Stimulated activated naive B cell treated with anti-CD40 and anti-IgM and Interleukin-4, amounts not matched to agents 10 μg/mL and 1 μg/mL and 100 μg/mL, for 72 hours (primary cell): ENCODE measurements at regions not wholly inside any gene's neighbourhood (a gene's known extent, or its start where the extent isn't known, plus 50 kb on each side); places are given as distances from the start of the nearest gene placed in this dataset.

ENCODE experiments used
- ATAC-seq, 2 donors: fragments of 150-1000 bp; cut with Tn5 transposase; replicated peaks; 2 replicates each; pipeline ENCODE4 v1.10.0; 2021; ENCODE audit warnings: moderate library complexity in 1 of 2
- DNase-seq: peaks from one replicate; pipeline ENCODE4 v3.0.0; 2021
- H3K27ac Mint-ChIP-seq: one replicate; pipeline ENCODE4 v1.8.0; 2022; ENCODE audit warnings: mild to moderate bottlenecking, mixed read lengths
- H3K27me3 Mint-ChIP-seq, 2 donors: one replicate each; pipeline ENCODE4 v1.8.0; 2022; ENCODE audit warnings: mixed read lengths in 2 of 2
- H3K36me3 Mint-ChIP-seq, 2 donors: one replicate each; pipeline ENCODE4 v1.8.0; 2022; ENCODE audit warnings: mixed read lengths in 2 of 2, mild to moderate bottlenecking in 1 of 2
- H3K4me1 Mint-ChIP-seq, 2 donors: one replicate each; pipeline ENCODE4 v1.8.0; 2022; ENCODE audit warnings: mixed read lengths in 2 of 2, mild to moderate bottlenecking in 1 of 2
- H3K4me3 Mint-ChIP-seq, 2 donors: one replicate each; pipeline ENCODE4 v1.8.0; 2022; ENCODE audit warnings: mild to moderate bottlenecking in 2 of 2, mixed read lengths in 2 of 2, moderate library complexity in 1 of 2
- H3K9me3 Mint-ChIP-seq, 2 donors: one replicate each; pipeline ENCODE4 v1.8.0; 2022; ENCODE audit warnings: mixed read lengths in 2 of 2, mild to moderate bottlenecking in 1 of 2

- Mint-ChIP-seq H3K27me3 (no peaks in the 10 kb centered on the region), H3K4me1 (no peaks in the 10 kb centered on the region), H3K4me3 (no peak overlapping the region), H3K27ac (no peak overlapping the region), H3K9me3 (no peaks in the 10 kb centered on the region), H3K36me3 (no peaks in the 10 kb centered on the region)
- DNase-seq = no peak
- ATAC-seq = no peak
Measured at GRCh38 chrX:10922835-10923234, 188.3 kb upstream of the HCCS start.

- Mint-ChIP-seq H3K27ac (no peak overlapping the region), H3K4me1 (no peaks in the 10 kb centered on the region), H3K36me3 (no peaks in the 10 kb centered on the region), H3K9me3 (peaks cover 0 to 2% of the 10 kb centered on the region in 2 donors), H3K27me3 (no peaks in the 10 kb centered on the region), H3K4me3 (no peak overlapping the region)
- ATAC-seq = no peak
- no peak for DNase-seq
Measured at GRCh38 chrX:10923466-10923865, 187.7 kb upstream of the HCCS start.

GRCh38 chrX:10926404-10926803 is 184.7 kb upstream of the HCCS start:
- no peak for DNase-seq
- no peaks in the 10 kb centered on the region for H3K4me1 Mint-ChIP-seq
- no peak overlapping the region for H3K27ac Mint-ChIP-seq
- no peaks in the 10 kb centered on the region for H3K36me3 Mint-ChIP-seq
- no peaks in the 10 kb centered on the region for H3K27me3 Mint-ChIP-seq
- H3K4me3 Mint-ChIP-seq = no peak overlapping the region
- H3K9me3 Mint-ChIP-seq = peaks cover 0 to 2% of the 10 kb centered on the region in 2 donors
- ATAC-seq = no peak

GRCh38 chrX:10926891-10927290 is 184.2 kb upstream of the HCCS start:
- DNase-seq (no peak), ATAC-seq (no peak)
- Mint-ChIP-seq H3K27me3 (no peaks in the 10 kb centered on the region), H3K27ac (no peak overlapping the region), H3K4me3 (no peak overlapping the region), H3K9me3 (peaks cover 0 to 2% of the 10 kb centered on the region in 2 donors), H3K36me3 (no peaks in the 10 kb centered on the region), H3K4me1 (no peaks in the 10 kb centered on the region)

GRCh38 chrX:10929747-10930146 is 181.4 kb upstream of the HCCS start:
- H3K36me3 Mint-ChIP-seq = no peaks in the 10 kb centered on the region
- ATAC-seq (no peak), DNase-seq (no peak)
- H3K4me3 Mint-ChIP-seq = no peak overlapping the region
- peaks cover 0 to 2% of the 10 kb centered on the region in 2 donors for H3K9me3 Mint-ChIP-seq
- no peaks in the 10 kb centered on the region for H3K4me1 Mint-ChIP-seq
- H3K27ac Mint-ChIP-seq = no peak overlapping the region
- no peaks in the 10 kb centered on the region for H3K27me3 Mint-ChIP-seq

GRCh38 chrX:10930151-10930550 is 181.0 kb upstream of the HCCS start:
- ATAC-seq = no peak
- no peak for DNase-seq
- no peak overlapping the region for H3K27ac Mint-ChIP-seq
- H3K27me3 Mint-ChIP-seq = no peaks in the 10 kb centered on the region
- no peak overlapping the region for H3K4me3 Mint-ChIP-seq
- peaks cover 0 to 2% of the 10 kb centered on the region in 2 donors for H3K9me3 Mint-ChIP-seq
- no peaks in the 10 kb centered on the region for H3K36me3 Mint-ChIP-seq
- no peaks in the 10 kb centered on the region for H3K4me1 Mint-ChIP-seq

- peaks cover 0 to 2% of the 10 kb centered on the region in 2 donors for H3K9me3 Mint-ChIP-seq
- ATAC-seq (no peak), DNase-seq (no peak)
- H3K27me3 Mint-ChIP-seq = no peaks in the 10 kb centered on the region
- H3K36me3 Mint-ChIP-seq = no peaks in the 10 kb centered on the region
- no peak overlapping the region for H3K27ac Mint-ChIP-seq
- H3K4me1 Mint-ChIP-seq = no peaks in the 10 kb centered on the region
- no peak overlapping the region for H3K4me3 Mint-ChIP-seq
Measured at GRCh38 chrX:10931976-10932375, 179.2 kb upstream of the HCCS start.

- H3K27ac Mint-ChIP-seq = no peak overlapping the region
- DNase-seq = no peak
- no peaks in the 10 kb centered on the region for H3K27me3 Mint-ChIP-seq
- H3K9me3 Mint-ChIP-seq = peaks cover 0 to 2% of the 10 kb centered on the region in 2 donors
- no peaks in the 10 kb centered on the region for H3K36me3 Mint-ChIP-seq
- H3K4me3 Mint-ChIP-seq = no peak overlapping the region
- no peaks in the 10 kb centered on the region for H3K4me1 Mint-ChIP-seq
- no peak for ATAC-seq
Measured at GRCh38 chrX:10932842-10933440, 178.2 kb upstream of the HCCS start.

- ATAC-seq (no peak), DNase-seq (no peak)
- Mint-ChIP-seq H3K4me3 (no peak overlapping the region), H3K4me1 (no peaks in the 10 kb centered on the region), H3K36me3 (no peaks in the 10 kb centered on the region), H3K27ac (no peak overlapping the region), H3K9me3 (peaks cover 0 to 4% of the 10 kb centered on the region in 2 donors), H3K27me3 (no peaks in the 10 kb centered on the region)
Measured at GRCh38 chrX:10935501-10935900, 175.6 kb upstream of the HCCS start.

- no peaks in the 10 kb centered on the region for H3K36me3 Mint-ChIP-seq
- ATAC-seq (no peak), DNase-seq (no peak)
- peaks cover 0 to 4% of the 10 kb centered on the region in 2 donors for H3K9me3 Mint-ChIP-seq
- no peak overlapping the region for H3K4me3 Mint-ChIP-seq
- no peaks in the 10 kb centered on the region for H3K4me1 Mint-ChIP-seq
- no peak overlapping the region for H3K27ac Mint-ChIP-seq
- H3K27me3 Mint-ChIP-seq = no peaks in the 10 kb centered on the region
Measured at GRCh38 chrX:10936976-10937375, 174.2 kb upstream of the HCCS start.

- no peak overlapping the region for H3K27ac Mint-ChIP-seq
- peaks cover 3 to 8% of the 10 kb centered on the region in 2 donors for H3K9me3 Mint-ChIP-seq
Measured at GRCh38 chrX:10938365-10938923, 172.7 kb upstream of the HCCS start.

GRCh38 chrX:10939424-10939823 is 171.7 kb upstream of the HCCS start:
- Mint-ChIP-seq H3K4me3 (no peak overlapping the region), H3K4me1 (no peaks in the 10 kb centered on the region), H3K27me3 (no peaks in the 10 kb centered on the region), H3K36me3 (no peaks in the 10 kb centered on the region), H3K9me3 (peaks cover 3 to 8% of the 10 kb centered on the region in 2 donors), H3K27ac (no peak overlapping the region)
- ATAC-seq (no peak), DNase-seq (no peak)

More at GRCh38 chrX:10938365-10938923, 172.7 kb upstream of the HCCS start:
- ATAC-seq = no peak
- Mint-ChIP-seq H3K27me3 (no peaks in the 10 kb centered on the region), H3K36me3 (no peaks in the 10 kb centered on the region), H3K4me1 (no peaks in the 10 kb centered on the region), H3K4me3 (no peak overlapping the region)
- no peak for DNase-seq

GRCh38 chrX:10944136-10944885 is 166.8 kb upstream of the HCCS start:
- ATAC-seq (no peak), DNase-seq (no peak)
- no peaks in the 10 kb centered on the region for H3K27me3 Mint-ChIP-seq

GRCh38 chrX:10945498-10945897 is 165.6 kb upstream of the HCCS start:
- DNase-seq = no peak
- no peak overlapping the region for H3K27ac Mint-ChIP-seq
- H3K4me3 Mint-ChIP-seq = no peak overlapping the region
- H3K27me3 Mint-ChIP-seq = no peaks in the 10 kb centered on the region
- no peaks in the 10 kb centered on the region for H3K36me3 Mint-ChIP-seq
- ATAC-seq = no peak
- peaks cover 3 to 10% of the 10 kb centered on the region in 2 donors for H3K9me3 Mint-ChIP-seq
- no peaks in the 10 kb centered on the region for H3K4me1 Mint-ChIP-seq

More at GRCh38 chrX:10944136-10944885, 166.8 kb upstream of the HCCS start:
- Mint-ChIP-seq H3K36me3 (no peaks in the 10 kb centered on the region), H3K4me3 (no peak overlapping the region), H3K4me1 (no peaks in the 10 kb centered on the region), H3K9me3 (peaks cover 3 to 4% of the 10 kb centered on the region in 2 donors), H3K27ac (no peak overlapping the region)

GRCh38 chrX:10949541-10949940 is 161.6 kb upstream of the HCCS start:
- Mint-ChIP-seq H3K27ac (no peak overlapping the region), H3K4me3 (no peak overlapping the region), H3K27me3 (no peaks in the 10 kb centered on the region), H3K4me1 (no peaks in the 10 kb centered on the region), H3K9me3 (peaks cover 6 to 13% of the 10 kb centered on the region in 2 donors), H3K36me3 (peaks cover 0 to 2% of the 10 kb centered on the region in 2 donors)
- no peak for DNase-seq
- no peak for ATAC-seq
